ENCODE measurements at regions not wholly inside any gene's neighbourhood (a gene's known extent, or its start where the extent isn't known, plus 50 kb on each side); places are given as distances from the start of the nearest gene placed in this dataset.

- DNase-seq (ENCODE audit: low read depth) = no peak
- TF ChIP-seq, protein P1, sequence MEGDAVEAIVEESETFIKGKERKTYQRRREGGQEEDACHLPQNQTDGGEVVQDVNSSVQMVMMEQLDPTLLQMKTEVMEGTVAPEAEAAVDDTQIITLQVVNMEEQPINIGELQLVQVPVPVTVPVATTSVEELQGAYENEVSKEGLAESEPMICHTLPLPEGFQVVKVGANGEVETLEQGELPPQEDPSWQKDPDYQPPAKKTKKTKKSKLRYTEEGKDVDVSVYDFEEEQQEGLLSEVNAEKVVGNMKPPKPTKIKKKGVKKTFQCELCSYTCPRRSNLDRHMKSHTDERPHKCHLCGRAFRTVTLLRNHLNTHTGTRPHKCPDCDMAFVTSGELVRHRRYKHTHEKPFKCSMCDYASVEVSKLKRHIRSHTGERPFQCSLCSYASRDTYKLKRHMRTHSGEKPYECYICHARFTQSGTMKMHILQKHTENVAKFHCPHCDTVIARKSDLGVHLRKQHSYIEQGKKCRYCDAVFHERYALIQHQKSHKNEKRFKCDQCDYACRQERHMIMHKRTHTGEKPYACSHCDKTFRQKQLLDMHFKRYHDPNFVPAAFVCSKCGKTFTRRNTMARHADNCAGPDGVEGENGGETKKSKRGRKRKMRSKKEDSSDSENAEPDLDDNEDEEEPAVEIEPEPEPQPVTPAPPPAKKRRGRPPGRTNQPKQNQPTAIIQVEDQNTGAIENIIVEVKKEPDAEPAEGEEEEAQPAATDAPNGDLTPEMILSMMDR (conservative IDR thresholded peaks at IDR 0.05; ENCODE audit: low read depth, low read length) = no peak
Observed at GRCh38 chr16:5393070-5393469, 295.5 kb upstream of the EEF2KMT start.

DNA sequence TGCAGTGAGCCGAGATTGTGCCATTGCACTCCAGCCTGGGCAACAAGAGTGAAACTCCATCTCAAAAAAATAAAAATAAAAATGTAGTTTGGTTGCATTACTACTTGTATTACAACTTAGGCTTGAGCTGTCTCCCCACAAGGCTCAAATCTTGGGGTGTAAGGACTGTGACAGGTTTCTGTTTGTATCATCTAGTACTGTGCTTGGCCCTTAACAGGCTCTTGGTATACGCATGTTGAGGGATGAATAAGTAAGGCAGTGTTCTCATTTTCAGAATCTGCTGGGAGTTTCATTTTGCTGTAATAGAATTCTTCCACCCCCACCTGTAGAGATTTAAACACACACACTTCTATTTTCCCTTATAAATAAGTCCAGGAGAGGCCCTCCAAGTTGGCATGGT is 289.4 kb upstream of the EEF2KMT start:
- H3K4me3 ChIP-seq (ENCODE audit: low read length) = no peak overlapping the region
- TF ChIP-seq, protein P1 (conservative IDR thresholded peaks at IDR 0.05; ENCODE audit: low read depth, low read length) = no peak
- DNase-seq (ENCODE audit: low read depth) = no peak

More at GRCh38 chr16:5393070-5393469, 295.5 kb upstream of the EEF2KMT start:
- no peak overlapping the region for H3K4me3 ChIP-seq (ENCODE audit: low read length)

GRCh38 chr16:5385811-5386210 is 288.2 kb upstream of the EEF2KMT start:
- TF ChIP-seq, protein P1 (conservative IDR thresholded peaks at IDR 0.05; ENCODE audit: low read depth, low read length) = no peak
- no peak overlapping the region for H3K4me3 ChIP-seq (ENCODE audit: low read length)

GRCh38 chr16:5385115-5385514 is 287.5 kb upstream of the EEF2KMT start:
- H3K4me3 ChIP-seq (ENCODE audit: low read length) = no peak overlapping the region
- no peak for DNase-seq (ENCODE audit: low read depth)
- TF ChIP-seq, protein P1 (conservative IDR thresholded peaks at IDR 0.05; ENCODE audit: low read depth, low read length) = no peak

More at GRCh38 chr16:5385811-5386210, 288.2 kb upstream of the EEF2KMT start:
- DNase-seq (ENCODE audit: low read depth) = no peak

GRCh38 chr16:5383737-5384136 is 286.1 kb upstream of the EEF2KMT start:
- TF ChIP-seq, protein P1 (conservative IDR thresholded peaks at IDR 0.05; ENCODE audit: low read depth, low read length) = no peak
- no peak overlapping the region for H3K4me3 ChIP-seq (ENCODE audit: low read length)
- no peak for DNase-seq (ENCODE audit: low read depth)

DNA sequence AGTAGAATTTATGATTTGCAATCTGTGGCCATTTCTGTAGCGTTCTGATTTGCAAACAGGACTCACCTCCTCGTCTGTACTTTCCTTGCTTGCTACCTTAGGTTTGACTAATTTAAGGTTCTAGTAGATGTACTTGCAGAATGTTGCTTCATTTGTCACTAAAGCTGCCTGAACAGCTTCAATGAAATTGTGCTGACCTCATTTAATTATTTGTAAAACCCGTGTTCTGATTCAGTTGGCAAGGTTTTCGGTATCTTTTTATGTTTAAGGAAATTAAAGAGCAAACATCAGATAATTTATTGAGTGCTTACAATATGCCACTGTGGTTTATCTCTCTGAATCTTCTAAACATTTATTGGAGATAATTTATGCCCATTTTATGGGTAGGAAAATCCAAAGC is 284.9 kb upstream of the EEF2KMT start:
- DNase-seq (ENCODE audit: low read depth) = no peak
- no peak overlapping the region for H3K4me3 ChIP-seq (ENCODE audit: low read length)
- TF ChIP-seq, protein P1 (conservative IDR thresholded peaks at IDR 0.05; ENCODE audit: low read depth, low read length) = no peak

- TF ChIP-seq, protein P1 (conservative IDR thresholded peaks at IDR 0.05; ENCODE audit: low read depth, low read length) = no peak
- no peak overlapping the region for H3K4me3 ChIP-seq (ENCODE audit: low read length)
- no peak for DNase-seq (ENCODE audit: low read depth)
Observed at GRCh38 chr16:5381481-5381880, 283.9 kb upstream of the EEF2KMT start.
